ENCODE measurements at regions not wholly inside any gene's neighbourhood (a gene's known extent, or its start where the extent isn't known, plus 50 kb on each side); places are given as distances from the start of the nearest gene placed in this dataset.

- TF ChIP-seq ZFX (IDR thresholded peaks at IDR 0.05; ENCODE audit: borderline replicate concordance) = no peak
- no peak for TF ChIP-seq CTCF (IDR thresholded peaks at IDR 0.05)
These were observed 287.3 kb upstream of the MTNR1B start for GRCh38 chr11:92682136-92682535.

GRCh38 chr11:92682952-92683351 lies 286.5 kb upstream of the MTNR1B start:
- no peak for TF ChIP-seq CTCF (IDR thresholded peaks at IDR 0.05)
- no peak for TF ChIP-seq ZFX (IDR thresholded peaks at IDR 0.05; ENCODE audit: borderline replicate concordance)
- H3K27ac ChIP-seq = no peak overlapping the region

More at GRCh38 chr11:92682136-92682535, 287.3 kb upstream of the MTNR1B start:
- H3K27ac ChIP-seq = no peak overlapping the region

GRCh38 chr11:92685049-92685448 lies 284.4 kb upstream of the MTNR1B start:
- no peak for TF ChIP-seq CTCF (IDR thresholded peaks at IDR 0.05)
- TF ChIP-seq ZFX (IDR thresholded peaks at IDR 0.05; ENCODE audit: borderline replicate concordance) = no peak
- H3K27ac ChIP-seq = no peak overlapping the region

- H3K27ac ChIP-seq = no peak overlapping the region
- TF ChIP-seq CTCF (IDR thresholded peaks at IDR 0.05) (no peak), ZFX (IDR thresholded peaks at IDR 0.05; ENCODE audit: borderline replicate concordance) (no peak)
These were observed 281.7 kb upstream of the MTNR1B start for GRCh38 chr11:92687724-92688123.

GRCh38 chr11:92688416-92688815 lies 281.0 kb upstream of the MTNR1B start:
- H3K27ac ChIP-seq = no peak overlapping the region
- TF ChIP-seq CTCF (IDR thresholded peaks at IDR 0.05) (no peak), ZFX (IDR thresholded peaks at IDR 0.05; ENCODE audit: borderline replicate concordance) (no peak)

- H3K27ac ChIP-seq = no peak overlapping the region
- TF ChIP-seq CTCF (IDR thresholded peaks at IDR 0.05) (no peak), ZFX (IDR thresholded peaks at IDR 0.05; ENCODE audit: borderline replicate concordance) (no peak)
These were observed 276.5 kb upstream of the MTNR1B start for GRCh38 chr11:92692826-92693546.

- TF ChIP-seq CTCF (IDR thresholded peaks at IDR 0.05) = no peak
- no peak for TF ChIP-seq ZFX (IDR thresholded peaks at IDR 0.05; ENCODE audit: borderline replicate concordance)
- no peak overlapping the region for H3K27ac ChIP-seq
These were observed 273.4 kb upstream of the MTNR1B start for GRCh38 chr11:92696076-92696475.
